ACC112 (cell line): ENCODE measurements at regions not wholly inside any gene's neighbourhood (a gene's known extent, or its start where the extent isn't known, plus 50 kb on each side); places are given as distances from the start of the nearest gene placed in this dataset.
A peak's percentile ranks its signal among the peaks of the same experiment; 100 is the strongest.

Experiments
- H2AFZ ChIP-seq: fragments of 200-600 bp; sonication (generic); one replicate; pipeline ENCODE4 v1.6.0; 2017; ENCODE audit warnings: antibody characterized with exemption, low read length; ENCODE audit not compliant: unreplicated experiment
- H3K27ac ChIP-seq: fragments of 200-600 bp; sonication (generic); 2 replicates; pipeline ENCODE4 v1.5.1; 2014; ENCODE audit warnings: low read depth, mild to moderate bottlenecking, antibody characterized with exemption, low read length, moderate library complexity
- H3K27me3 ChIP-seq: fragments of 200-600 bp; sonication (generic); 2 replicates; pipeline ENCODE4 v1.6.1; 2014; ENCODE audit warnings: mild to moderate bottlenecking, antibody characterized with exemption, low read length, moderate library complexity, mixed read lengths; ENCODE audit not compliant: insufficient read depth
- H3K36me3 ChIP-seq: fragments of 200-600 bp; sonication (generic); 2 replicates; pipeline ENCODE4 v1.6.1; 2016; ENCODE audit warnings: mild to moderate bottlenecking, antibody characterized with exemption, low read length, moderate library complexity, mixed read lengths; ENCODE audit not compliant: insufficient read depth
- H3K4me1 ChIP-seq: fragments of 200-600 bp; sonication (generic); one replicate; pipeline ENCODE4 v1.6.1; 2016; ENCODE audit warnings: low read length, mixed read lengths; ENCODE audit not compliant: insufficient read depth, unreplicated experiment, control insufficient read depth
- H3K4me3 ChIP-seq: fragments of 200-600 bp; sonication (generic); 2 replicates; pipeline ENCODE4 v1.5.1; 2014; ENCODE audit warnings: mild to moderate bottlenecking, low read depth, low read length
- H3K79me2 ChIP-seq: fragments of 200-600 bp; sonication (generic); one replicate; pipeline ENCODE4 v1.6.0; 2016; ENCODE audit warnings: low read length; ENCODE audit not compliant: control insufficient read depth, unreplicated experiment, insufficient read depth

DNA sequence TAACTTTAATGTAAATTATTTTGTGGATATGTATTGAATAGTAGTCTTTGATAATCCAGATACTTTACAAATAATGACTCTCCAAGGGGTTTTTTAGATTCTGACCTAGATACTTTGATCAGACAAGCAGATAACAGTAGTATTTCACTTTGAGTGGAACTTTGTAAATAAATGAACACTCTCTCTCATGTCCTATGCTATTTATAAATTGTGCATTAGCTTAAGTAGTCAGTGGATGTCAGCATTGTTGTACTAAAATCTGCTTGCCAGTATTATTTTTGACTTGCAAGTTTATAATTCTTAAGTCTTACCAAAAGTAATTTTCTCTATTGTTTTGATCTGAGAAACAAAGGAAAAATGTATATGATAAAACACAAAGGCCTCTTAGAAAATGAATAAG lies 1113.1 kb upstream of the NRXN1 start:
- H3K27ac ChIP-seq = no peak overlapping the region
- no peaks in the 10 kb centered on the region for H3K4me1 ChIP-seq
- H2AFZ ChIP-seq = no peak overlapping the region
- H3K27me3 ChIP-seq = no peaks in the 10 kb centered on the region
- no peaks in the 10 kb centered on the region for H3K36me3 ChIP-seq
- H3K4me3 ChIP-seq = no peak overlapping the region
- H3K79me2 ChIP-seq = no peaks in the 10 kb centered on the region

DNA sequence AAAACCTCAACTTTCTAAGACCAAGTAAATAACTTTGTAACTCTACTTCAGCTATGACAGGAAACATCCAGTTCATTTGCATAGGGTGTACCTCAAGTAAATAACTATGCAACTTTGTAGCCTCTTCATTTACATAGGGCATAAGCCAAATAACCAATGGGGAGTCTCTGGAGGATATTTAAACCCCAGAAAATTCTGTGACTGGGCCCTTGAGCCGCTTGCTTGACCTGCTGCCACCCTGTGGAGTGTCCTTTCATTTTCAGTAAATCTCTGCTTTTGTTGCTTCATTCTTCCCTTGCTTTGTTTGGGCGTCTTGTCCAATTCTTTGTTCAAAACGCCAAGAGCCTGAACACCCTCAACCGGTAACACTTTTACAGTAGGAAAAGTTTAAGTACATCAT lies 1112.7 kb upstream of the NRXN1 start:
- H3K4me3 ChIP-seq = no peak overlapping the region
- H3K27ac ChIP-seq = no peak overlapping the region
- H2AFZ ChIP-seq = no peak overlapping the region
- H3K79me2 ChIP-seq = no peaks in the 10 kb centered on the region
- no peaks in the 10 kb centered on the region for H3K27me3 ChIP-seq
- H3K36me3 ChIP-seq = no peaks in the 10 kb centered on the region
- H3K4me1 ChIP-seq = no peaks in the 10 kb centered on the region

DNA sequence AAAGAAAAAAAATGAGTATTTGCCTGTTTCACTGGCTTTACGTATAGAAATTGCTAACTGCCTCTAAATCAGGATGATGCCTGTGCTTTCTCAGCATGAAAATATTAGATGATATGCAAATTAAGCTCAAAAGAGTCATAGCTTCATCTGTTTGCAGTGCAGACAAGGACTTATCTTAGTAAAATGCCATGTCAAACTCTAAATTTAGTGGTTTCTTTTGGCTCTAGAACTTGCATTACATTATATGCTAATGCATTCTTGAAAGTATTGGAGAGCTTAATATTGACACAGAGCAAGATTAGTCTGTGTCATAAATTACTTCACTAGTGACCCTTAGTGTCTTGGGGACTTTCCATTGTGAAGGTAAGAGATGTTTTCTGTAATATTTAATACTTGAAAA lies 1109.1 kb upstream of the NRXN1 start:
- H3K27me3 ChIP-seq = no peaks in the 10 kb centered on the region
- H3K36me3 ChIP-seq = no peaks in the 10 kb centered on the region
- no peak overlapping the region for H3K4me3 ChIP-seq
- H2AFZ ChIP-seq = no peak overlapping the region
- no peaks in the 10 kb centered on the region for H3K4me1 ChIP-seq
- no peaks in the 10 kb centered on the region for H3K79me2 ChIP-seq
- no peak overlapping the region for H3K27ac ChIP-seq

DNA sequence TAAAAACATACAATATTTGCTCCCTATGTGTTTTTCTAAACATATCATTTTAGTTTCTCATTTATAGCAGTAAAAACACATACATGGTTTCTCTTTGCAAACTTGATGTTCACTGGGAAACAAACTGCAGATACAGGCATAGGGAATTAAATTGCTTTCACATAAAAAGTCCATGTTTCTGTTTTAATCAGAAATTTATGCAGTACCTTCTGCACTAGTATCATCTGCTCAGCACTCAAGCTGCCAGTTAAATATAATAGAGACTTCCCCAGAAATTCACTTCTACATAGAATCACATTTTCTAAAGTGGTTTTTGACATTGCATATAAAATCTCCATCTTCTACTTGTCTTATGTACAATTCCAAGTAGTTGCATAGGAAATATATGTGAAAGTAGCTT lies 1107.3 kb upstream of the NRXN1 start:
- Histone ChIP-seq H3K27ac (no peak overlapping the region), H3K36me3 (no peaks in the 10 kb centered on the region), H2AFZ (no peak overlapping the region), H3K4me1 (peaks cover 3% of the 10 kb centered on the region), H3K4me3 (no peak overlapping the region), H3K79me2 (no peaks in the 10 kb centered on the region), H3K27me3 (no peaks in the 10 kb centered on the region)

DNA sequence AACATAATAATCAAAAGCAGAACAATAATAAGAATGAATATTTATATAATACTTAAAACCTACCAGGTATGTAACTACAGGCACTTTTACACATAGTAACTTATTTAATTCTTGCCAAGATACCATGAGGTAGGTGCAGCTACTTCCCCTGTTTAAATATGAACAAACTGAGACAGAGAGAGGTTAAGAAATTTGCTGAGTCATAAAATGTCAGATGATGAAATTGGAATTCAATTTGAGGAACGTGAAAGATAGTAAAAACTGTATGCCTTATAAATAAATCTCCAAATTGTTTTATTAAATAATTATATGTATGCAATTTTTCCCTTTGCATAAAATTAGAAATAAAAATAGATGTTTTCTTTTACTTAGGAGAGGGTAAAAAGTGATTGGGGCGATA lies 1103.3 kb upstream of the NRXN1 start:
- H3K27me3 ChIP-seq = no peaks in the 10 kb centered on the region

DNA sequence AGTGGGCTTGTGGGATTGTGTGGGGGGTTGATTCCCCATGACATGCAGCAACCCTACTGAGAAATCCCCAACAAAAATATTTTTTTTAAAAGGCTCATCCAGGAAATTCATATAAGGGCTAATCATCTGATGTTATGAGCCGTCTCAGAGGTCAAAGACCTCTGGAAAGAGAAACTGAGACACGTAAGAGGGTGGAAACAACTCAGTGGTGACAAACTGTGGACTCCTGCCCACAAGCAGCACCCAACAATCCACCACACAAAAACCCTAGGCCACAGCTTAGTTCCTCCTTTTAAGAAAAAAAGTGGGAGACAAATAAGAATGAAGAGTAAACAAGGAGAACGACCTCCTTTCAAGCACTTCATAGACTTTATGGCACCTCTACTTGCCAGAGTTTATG lies 1096.1 kb upstream of the NRXN1 start:
- no peaks in the 10 kb centered on the region for H3K36me3 ChIP-seq
- H3K27me3 ChIP-seq = no peaks in the 10 kb centered on the region
- H3K4me3 ChIP-seq = no peak overlapping the region
- H3K79me2 ChIP-seq = no peaks in the 10 kb centered on the region
- peak overlapping the region; percentile 47 for H2AFZ ChIP-seq
- peaks cover under 1% of the 10 kb centered on the region for H3K4me1 ChIP-seq
- H3K27ac ChIP-seq = 0 out of 2 replicates have a peak overlapping the region, but pooled peaks have one; percentile 4

More for the DNA sequence above, 1103.3 kb upstream of the NRXN1 start:
- Histone ChIP-seq H3K36me3 (no peaks in the 10 kb centered on the region), H3K27ac (no peak overlapping the region), H3K79me2 (no peaks in the 10 kb centered on the region), H3K4me3 (no peak overlapping the region), H2AFZ (no peak overlapping the region), H3K4me1 (peaks cover 3% of the 10 kb centered on the region)

DNA sequence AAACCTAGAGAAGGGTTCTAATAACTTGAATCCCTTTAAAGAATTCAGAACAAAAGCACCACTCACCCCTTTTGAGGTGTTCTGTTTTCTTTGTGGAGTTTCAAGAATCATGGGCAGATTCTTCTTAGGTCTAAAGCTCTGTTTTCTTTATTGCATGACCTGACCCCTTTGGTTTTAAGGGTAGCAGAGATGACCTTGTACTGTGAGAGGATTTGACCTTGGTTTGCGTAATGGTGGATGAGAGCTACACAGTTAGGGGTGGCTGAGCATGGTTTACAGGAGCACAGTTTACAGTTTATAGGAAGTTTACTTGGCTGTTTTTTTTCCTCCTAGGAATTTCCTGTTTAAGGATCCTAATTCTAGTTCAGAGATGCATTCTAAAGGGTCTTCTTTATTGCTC lies 1095.6 kb upstream of the NRXN1 start:
- no peak overlapping the region for H3K27ac ChIP-seq
- no peaks in the 10 kb centered on the region for H3K79me2 ChIP-seq
- no peaks in the 10 kb centered on the region for H3K36me3 ChIP-seq
- peaks cover 5% of the 10 kb centered on the region for H3K4me1 ChIP-seq
- H3K4me3 ChIP-seq = no peak overlapping the region
- peak overlapping the region; percentile 47 for H2AFZ ChIP-seq
- H3K27me3 ChIP-seq = no peaks in the 10 kb centered on the region

DNA sequence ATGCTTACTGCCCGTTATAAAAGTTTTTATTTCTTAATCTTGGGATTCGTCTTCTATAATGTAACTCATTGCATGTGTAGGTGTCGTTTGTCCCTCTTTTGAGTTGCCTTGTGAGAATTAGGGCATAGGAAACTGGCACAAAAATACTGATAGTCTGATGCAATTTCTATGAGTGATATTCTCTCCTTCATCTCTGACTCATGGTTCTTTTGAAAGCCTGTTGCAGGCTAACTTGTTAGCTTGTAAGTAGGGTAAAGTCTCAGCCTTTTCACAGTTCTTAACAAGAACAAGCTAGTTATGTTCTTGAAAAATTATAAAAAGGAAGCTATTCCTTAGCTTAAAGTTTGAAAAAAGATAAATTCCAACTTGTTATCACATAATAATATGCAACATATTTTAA lies 1085.4 kb upstream of the NRXN1 start:
- Histone ChIP-seq H3K79me2 (no peaks in the 10 kb centered on the region), H3K4me3 (peak overlapping the region; percentile 18; the same call in 1 of the 2 replicates), H3K4me1 (peaks cover 33% of the 10 kb centered on the region), H3K27ac (peak overlapping the region; percentile 72), H3K36me3 (no peaks in the 10 kb centered on the region), H2AFZ (peak overlapping the region; percentile 2), H3K27me3 (no peaks in the 10 kb centered on the region)

DNA sequence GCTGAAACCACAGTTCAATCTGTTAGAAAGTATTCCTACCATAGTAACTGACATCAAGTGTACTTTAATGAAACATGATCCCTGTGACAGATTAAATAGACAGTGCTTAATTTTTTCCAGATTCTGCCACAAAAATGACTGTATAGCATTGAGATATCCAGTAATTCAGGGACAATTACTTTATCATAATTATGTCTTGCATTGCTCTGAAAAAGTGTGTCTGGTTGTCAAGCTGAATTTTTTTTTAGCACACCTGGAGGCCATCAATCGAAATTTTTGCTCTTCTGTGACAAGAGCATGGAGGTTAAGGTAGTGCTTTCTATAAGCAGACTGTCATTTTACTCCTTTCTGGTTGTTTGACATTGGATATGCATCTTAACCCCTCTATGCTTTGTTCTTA lies 1083.8 kb upstream of the NRXN1 start:
- Histone ChIP-seq H2AFZ (peak overlapping the region; percentile 64), H3K4me1 (peaks cover 33% of the 10 kb centered on the region), H3K79me2 (no peaks in the 10 kb centered on the region), H3K27me3 (no peaks in the 10 kb centered on the region), H3K4me3 (peak overlapping the region; percentile 3; the same call in 1 of the 2 replicates), H3K36me3 (no peaks in the 10 kb centered on the region), H3K27ac (no peak overlapping the region)

DNA sequence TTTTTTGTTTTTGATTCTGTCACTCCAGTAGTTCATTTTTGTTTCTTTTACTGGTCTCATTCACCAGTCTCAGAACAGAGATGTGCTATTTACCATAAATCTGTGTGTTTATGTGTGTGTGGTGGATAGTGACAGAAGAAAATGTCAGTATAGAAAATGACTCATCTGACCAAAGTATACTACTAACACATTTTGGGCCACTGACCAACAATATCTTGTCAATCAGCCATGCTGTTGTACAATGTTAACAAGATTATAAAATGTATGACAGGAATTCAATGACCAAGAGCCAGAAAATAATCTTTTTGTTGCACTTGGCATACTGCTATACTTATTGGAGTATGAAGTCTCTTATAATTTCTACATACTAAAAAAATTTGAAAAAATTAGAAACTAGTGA lies 1081.4 kb upstream of the NRXN1 start:
- no peaks in the 10 kb centered on the region for H3K79me2 ChIP-seq
- H3K4me3 ChIP-seq = no peak overlapping the region
- H2AFZ ChIP-seq = no peak overlapping the region
- 0 out of 2 replicates have a peak overlapping the region, but pooled peaks have one; percentile 0 for H3K27ac ChIP-seq
- H3K36me3 ChIP-seq = no peaks in the 10 kb centered on the region
- peaks cover 33% of the 10 kb centered on the region for H3K4me1 ChIP-seq
- no peaks in the 10 kb centered on the region for H3K27me3 ChIP-seq

DNA sequence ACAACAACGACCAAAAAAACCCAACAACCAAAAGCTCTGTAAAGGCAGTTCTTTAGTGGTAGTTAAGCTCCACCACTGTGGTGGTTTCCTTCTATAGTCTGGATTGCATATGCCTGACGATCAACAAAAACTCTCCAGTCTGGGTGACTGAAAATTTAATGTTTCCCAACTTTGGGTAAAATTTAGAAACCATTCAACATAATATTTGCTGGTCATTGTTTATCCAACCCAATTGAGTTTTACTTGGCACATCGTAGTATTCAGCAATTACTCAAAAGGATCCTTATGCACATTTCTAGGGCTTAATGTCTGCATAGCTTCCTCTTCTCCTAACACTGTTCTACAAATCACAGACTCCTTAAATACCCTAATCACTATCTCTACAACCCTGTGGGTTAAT lies 1080.2 kb upstream of the NRXN1 start:
- Histone ChIP-seq H3K79me2 (no peaks in the 10 kb centered on the region), H3K27me3 (no peaks in the 10 kb centered on the region), H2AFZ (no peak overlapping the region), H3K36me3 (no peaks in the 10 kb centered on the region), H3K4me3 (no peak overlapping the region), H3K27ac (no peak overlapping the region), H3K4me1 (peaks cover 32% of the 10 kb centered on the region)
